Activated CD4-positive, alpha-beta T cell treated with anti-CD3 and anti-CD28 coated beads for 48 hours (primary cell): ENCODE measurements at regions not wholly inside any gene's neighbourhood (a gene's known extent, or its start where the extent isn't known, plus 50 kb on each side); places are given as distances from the start of the nearest gene placed in this dataset.

Source experiments
- DNase-seq: peaks from one replicate; pipeline ENCODE4 v3.0.0-alpha.2; 2020

- DNase-seq = no peak
These were observed 176.8 kb downstream of the VEGFA start for GRCh38 chr6:43946641-43947363.

- DNase-seq = no peak
These were observed 175.7 kb downstream of the VEGFA start for GRCh38 chr6:43945768-43946080.

GRCh38 chr6:43944908-43945767, 175.1 kb downstream of the VEGFA start:
- DNase-seq = no peak

GRCh38 chr6:43943781-43944250, 173.8 kb downstream of the VEGFA start:
- no peak for DNase-seq

GRCh38 chr6:43943099-43943766, 173.2 kb downstream of the VEGFA start:
- DNase-seq = no peak

GRCh38 chr6:43942616-43943015, 172.6 kb downstream of the VEGFA start:
- no peak for DNase-seq

- no peak for DNase-seq
These were observed 172.0 kb downstream of the VEGFA start for GRCh38 chr6:43942011-43942442.

GRCh38 chr6:43941174-43941573, 171.2 kb downstream of the VEGFA start:
- no peak for DNase-seq

- no peak for DNase-seq
These were observed 170.5 kb downstream of the VEGFA start for GRCh38 chr6:43940393-43941087.

GRCh38 chr6:43940071-43940392, 170.0 kb downstream of the VEGFA start:
- DNase-seq = no peak

GRCh38 chr6:43939281-43940070, 169.5 kb downstream of the VEGFA start:
- no peak for DNase-seq

GRCh38 chr6:43938178-43939105, 168.4 kb downstream of the VEGFA start:
- DNase-seq = no peak

GRCh38 chr6:43937236-43938177, 167.5 kb downstream of the VEGFA start:
- no peak for DNase-seq

- no peak for DNase-seq
These were observed 166.5 kb downstream of the VEGFA start for GRCh38 chr6:43936476-43936875.

- DNase-seq = no peak
These were observed 166.0 kb downstream of the VEGFA start for GRCh38 chr6:43935921-43936439.

- no peak for DNase-seq
These were observed 165.0 kb downstream of the VEGFA start for GRCh38 chr6:43934803-43935602.

- no peak for DNase-seq
These were observed 164.3 kb downstream of the VEGFA start for GRCh38 chr6:43934183-43934802.

GRCh38 chr6:43933148-43933885, 163.3 kb downstream of the VEGFA start:
- DNase-seq = no peak
